ENCODE measurements at regions not wholly inside any gene's neighbourhood (a gene's known extent, or its start where the extent isn't known, plus 50 kb on each side); places are given as distances from the start of the nearest gene placed in this dataset.

GRCh38 chr20:17794400-17794799 is 94.6 kb downstream of the BANF2 start:
- Histone ChIP-seq H3K27ac (peak overlapping the region in 1 of 2 donors; percentile 84), H3K4me3 (no peak overlapping the region), H3K4me1 (peaks cover 0 to 6% of the 10 kb centered on the region in 2 donors), H3K36me3 (no peaks in the 10 kb centered on the region), H3K27me3 (no peaks in the 10 kb centered on the region), H3K9me3 (no peaks in the 10 kb centered on the region)
- TF ChIP-seq CTCF (IDR thresholded peaks at IDR 0.05) (no peak), POLR2A (IDR thresholded peaks at IDR 0.05) (no peak)
- intact Hi-C loops (cut with DNase I; ENCODE audit: low total_unique reads) = no loop called here
- DNase-seq = no peak

GRCh38 chr20:17793986-17794385 is 94.2 kb downstream of the BANF2 start:
- intact Hi-C loops (cut with DNase I; ENCODE audit: low total_unique reads) = no loop called here
- H3K27ac ChIP-seq = no peak overlapping the region

GRCh38 chr20:17790296-17790695 is 90.5 kb downstream of the BANF2 start:
- TF ChIP-seq CTCF (IDR thresholded peaks at IDR 0.05) = no peak
- Histone ChIP-seq H3K27me3 (no peaks in the 10 kb centered on the region), H3K4me1 (no peaks in the 10 kb centered on the region), H3K36me3 (no peaks in the 10 kb centered on the region), H3K4me3 (no peak overlapping the region), H3K27ac (no peak overlapping the region), H3K9me3 (no peaks in the 10 kb centered on the region)
- intact Hi-C loops (cut with DNase I; ENCODE audit: low total_unique reads) = no loop called here
- no peak for DNase-seq

More at GRCh38 chr20:17793986-17794385, 94.2 kb downstream of the BANF2 start:
- H3K36me3 ChIP-seq = no peaks in the 10 kb centered on the region
- H3K4me1 ChIP-seq = peaks cover 0 to 6% of the 10 kb centered on the region in 2 donors
- no peaks in the 10 kb centered on the region for H3K9me3 ChIP-seq
- no peak for TF ChIP-seq CTCF (IDR thresholded peaks at IDR 0.05)
- no peak for TF ChIP-seq POLR2A (IDR thresholded peaks at IDR 0.05)
- H3K27me3 ChIP-seq = no peaks in the 10 kb centered on the region
- DNase-seq = no peak
- H3K4me3 ChIP-seq = no peak overlapping the region

GRCh38 chr20:17787816-17788215 is 88.0 kb downstream of the BANF2 start:
- intact Hi-C loops (cut with DNase I; ENCODE audit: low total_unique reads) = no loop called here
- no peak for DNase-seq
- Histone ChIP-seq H3K4me1 (no peaks in the 10 kb centered on the region), H3K9me3 (no peaks in the 10 kb centered on the region), H3K27ac (no peak overlapping the region), H3K36me3 (no peaks in the 10 kb centered on the region), H3K27me3 (no peaks in the 10 kb centered on the region), H3K4me3 (no peak overlapping the region)
- TF ChIP-seq CTCF (IDR thresholded peaks at IDR 0.05) (no peak), POLR2A (IDR thresholded peaks at IDR 0.05) (no peak)

- Histone ChIP-seq H3K9me3 (no peaks in the 10 kb centered on the region), H3K27me3 (no peaks in the 10 kb centered on the region), H3K27ac (peak overlapping the region in 1 of 2 donors; percentile 41), H3K4me3 (no peak overlapping the region), H3K4me1 (no peaks in the 10 kb centered on the region), H3K36me3 (no peaks in the 10 kb centered on the region)
- intact Hi-C loops (cut with DNase I; ENCODE audit: low total_unique reads) = no loop called here
- peak in 1 of 2 donors; percentile 58 for DNase-seq
- no peak for TF ChIP-seq CTCF (IDR thresholded peaks at IDR 0.05)
These were observed 86.5 kb downstream of the BANF2 start for GRCh38 chr20:17786221-17786718.

All from uterus (tissue), 3 donors.